ENCODE measurements at regions not wholly inside any gene's neighbourhood (a gene's known extent, or its start where the extent isn't known, plus 50 kb on each side); places are given as distances from the start of the nearest gene placed in this dataset.
"Not testable (repeated sequence)": the region's sequence is repeated elsewhere in the genome, so short reads cannot be mapped to it uniquely, and the experiment has no call there.

DNA sequence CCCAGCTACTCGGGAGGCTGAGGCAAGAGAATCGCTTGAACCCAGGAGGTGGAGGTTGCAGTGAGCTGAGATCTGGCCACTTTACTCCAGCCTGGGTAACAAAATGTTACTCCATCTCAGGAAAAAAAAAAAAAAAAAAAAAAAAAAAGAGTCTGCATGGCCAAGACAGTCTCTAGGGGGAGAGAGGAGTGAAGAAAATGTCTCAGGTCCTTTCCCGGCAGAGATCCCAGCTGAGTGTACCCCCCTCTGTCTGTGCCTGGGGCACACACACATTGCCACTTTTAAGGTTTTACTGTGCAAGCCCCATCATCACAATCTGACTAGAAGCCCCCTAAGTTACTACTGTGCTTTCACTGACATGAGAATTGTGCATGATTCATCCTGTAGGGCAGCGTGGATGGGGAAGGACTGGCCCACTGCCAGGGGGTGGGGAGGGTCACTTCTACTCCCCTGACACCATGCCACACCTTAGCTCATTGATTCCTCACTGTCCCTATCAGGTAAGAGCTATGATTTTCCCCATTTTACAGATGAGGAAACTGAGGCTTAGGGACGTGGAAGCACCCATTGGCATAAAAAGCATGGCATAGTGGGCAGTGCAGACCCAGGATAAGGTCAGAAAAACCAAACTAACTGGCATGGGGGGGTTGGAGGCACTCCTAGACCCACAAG lies 102.3 kb upstream of the LARP1 start:
- no peak for DNase-seq

DNA sequence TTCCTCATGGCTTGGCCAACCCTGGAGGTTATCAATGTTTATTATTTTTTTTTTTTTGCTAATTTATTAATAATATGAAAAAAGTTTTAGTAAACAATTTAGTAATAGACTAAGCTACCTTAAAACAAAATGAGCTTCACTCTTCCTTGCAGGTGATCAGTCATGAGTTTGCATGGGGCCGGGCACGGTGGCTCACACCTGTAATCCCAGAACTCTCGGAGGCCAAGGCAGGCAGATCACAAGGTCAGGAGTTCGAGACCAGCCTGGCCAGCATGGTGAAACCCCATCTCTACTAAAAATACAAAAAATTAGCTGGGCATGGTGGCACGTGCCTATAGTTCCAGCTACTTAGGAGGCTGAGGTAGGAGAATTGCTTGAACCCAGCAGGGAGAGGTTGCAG lies 103.4 kb upstream of the LARP1 start:
- not testable (repeated sequence) for DNase-seq

DNA sequence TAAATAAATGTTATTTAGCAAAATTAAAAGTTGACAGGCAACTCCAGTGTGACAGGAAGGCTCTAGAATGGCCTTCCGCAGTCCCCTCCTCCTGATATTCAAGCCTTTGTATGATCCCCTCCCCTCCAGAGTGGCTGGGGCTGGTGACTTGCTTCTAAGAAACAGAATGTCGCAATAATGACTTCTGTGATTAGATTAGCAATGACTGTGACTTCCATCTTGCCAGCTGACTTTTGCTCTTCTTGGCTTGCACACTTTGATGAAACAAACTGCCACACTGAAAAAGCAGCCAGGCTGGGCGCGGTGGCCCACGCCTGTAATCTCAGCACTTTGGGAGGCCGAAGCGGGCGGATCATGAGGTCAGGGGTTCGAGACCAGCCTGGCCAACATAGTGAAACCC lies 106.5 kb upstream of the LARP1 start:
- no peak for DNase-seq

DNA sequence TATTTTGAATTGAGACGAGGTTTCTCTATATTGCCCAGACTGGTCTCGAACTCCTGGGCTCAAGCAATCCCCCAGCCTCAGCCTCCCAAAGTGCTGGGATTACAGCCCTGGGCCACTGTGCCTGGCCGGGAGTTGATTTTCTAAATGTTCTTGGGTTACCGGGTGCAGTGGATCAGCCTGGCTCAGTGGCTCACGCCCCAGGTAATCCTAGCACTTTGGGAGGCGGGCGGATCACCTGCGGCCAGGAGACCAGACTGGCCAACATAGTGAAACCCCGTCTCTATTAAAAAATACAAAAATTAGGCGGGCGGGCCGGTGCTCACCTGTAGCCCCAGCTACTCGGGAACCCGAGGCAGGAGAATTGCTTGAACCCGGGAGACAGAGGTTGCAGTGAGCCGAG lies 106.9 kb upstream of the LARP1 start:
- DNase-seq, result no peak

DNA sequence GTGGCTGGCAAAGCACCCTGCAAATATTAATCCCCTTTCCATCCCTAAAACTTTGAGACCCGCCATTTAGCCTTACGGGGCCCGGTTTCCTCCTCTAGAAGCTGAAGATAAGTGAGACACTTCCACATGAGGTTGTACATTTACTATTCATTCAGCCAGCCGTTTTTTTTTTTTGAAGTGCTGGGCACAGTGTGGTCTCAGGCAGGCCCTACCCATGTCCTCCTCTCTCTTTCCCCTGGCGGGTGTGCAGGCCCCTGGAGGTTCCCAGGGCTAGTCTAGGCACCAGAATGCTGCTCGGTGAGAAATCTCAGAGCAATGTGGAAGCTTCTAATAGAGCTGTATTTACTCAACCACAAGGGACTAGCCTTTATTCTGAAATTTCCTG lies 107.4 kb upstream of the LARP1 start:
- DNase-seq, result no peak

DNA sequence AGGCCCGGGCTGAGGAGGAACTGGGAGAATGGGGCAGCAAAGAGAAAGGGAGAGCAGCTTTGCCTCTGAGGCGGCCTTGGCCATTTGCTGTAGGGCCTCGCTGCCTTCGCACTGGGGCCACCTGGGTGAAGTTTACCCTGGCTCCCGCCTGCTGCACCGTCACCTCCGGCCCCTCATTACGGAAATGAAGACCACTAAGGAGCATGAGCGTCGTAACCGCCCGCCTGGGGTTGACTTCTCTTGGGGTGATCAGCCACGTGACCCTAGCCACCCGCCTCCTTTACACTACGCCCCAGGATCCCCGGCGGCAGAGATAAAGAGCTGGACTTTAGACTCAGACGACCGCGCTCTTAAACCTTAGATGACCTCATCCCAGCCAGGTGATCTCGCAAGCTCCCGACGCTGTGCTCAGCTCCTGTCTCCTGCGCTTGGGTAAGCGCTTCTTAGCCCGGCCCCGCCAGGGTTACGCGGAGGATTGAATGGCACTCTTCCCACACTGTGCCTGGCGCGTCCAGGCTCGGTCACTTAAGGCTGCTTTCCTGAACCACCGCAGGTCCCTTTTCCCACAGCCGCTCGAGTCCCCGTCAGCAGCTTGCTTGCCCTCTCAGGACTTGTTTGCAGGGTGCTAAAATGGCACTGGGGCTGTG lies 107.9 kb upstream of the LARP1 start:
- peak; percentile 26 for DNase-seq

DNA sequence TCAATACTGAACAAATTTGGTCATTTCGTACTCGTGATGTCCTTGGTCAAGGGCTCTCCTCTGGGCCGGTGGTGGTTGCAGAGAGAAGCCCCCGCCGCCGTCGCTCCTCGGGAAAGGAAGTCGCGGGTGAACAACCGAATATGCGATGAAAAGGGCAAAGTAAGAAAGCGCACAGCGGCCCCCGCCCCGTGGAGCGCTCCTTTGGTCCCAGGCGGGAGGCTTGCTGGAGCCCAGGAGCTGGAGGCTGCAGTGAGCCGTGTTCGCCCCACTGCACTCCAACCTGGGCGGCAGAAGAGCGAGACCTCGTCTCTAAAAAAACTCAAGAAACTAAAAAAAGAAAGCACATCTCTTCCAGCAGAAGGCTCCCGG lies 108.4 kb upstream of the LARP1 start:
- no peak for DNase-seq

DNA sequence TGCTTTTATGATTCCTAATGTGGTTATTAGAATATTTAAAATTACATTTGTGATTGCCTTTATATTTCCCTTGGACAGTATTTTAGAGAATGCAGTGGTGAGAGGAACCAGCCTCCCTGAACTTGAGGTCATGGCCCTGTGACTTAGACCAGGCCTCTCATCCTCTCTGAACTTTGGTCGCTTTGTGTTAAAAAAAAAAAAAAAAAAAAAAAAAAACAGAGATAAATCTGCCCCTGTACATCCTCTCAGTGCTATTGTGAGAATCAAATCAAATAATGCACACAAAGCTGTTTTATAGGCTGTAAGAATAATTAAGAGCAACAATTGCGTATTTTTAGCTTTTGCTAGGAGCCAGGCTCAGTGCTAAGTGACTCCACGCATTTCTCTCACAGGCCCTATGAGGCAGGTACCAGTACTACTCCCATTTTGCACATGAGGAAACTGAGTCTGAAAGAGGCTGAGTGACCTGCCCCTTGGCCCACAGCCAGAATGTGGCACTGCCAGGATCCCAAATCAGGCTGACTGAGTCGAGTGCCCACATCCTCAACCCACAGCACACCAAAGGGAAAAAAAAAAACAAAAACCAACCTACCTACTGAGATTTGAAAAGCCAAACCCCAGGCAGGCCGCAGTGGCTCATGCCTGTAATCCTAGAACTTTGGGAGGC lies 110.3 kb upstream of the LARP1 start:
- DNase-seq, result no peak

DNA sequence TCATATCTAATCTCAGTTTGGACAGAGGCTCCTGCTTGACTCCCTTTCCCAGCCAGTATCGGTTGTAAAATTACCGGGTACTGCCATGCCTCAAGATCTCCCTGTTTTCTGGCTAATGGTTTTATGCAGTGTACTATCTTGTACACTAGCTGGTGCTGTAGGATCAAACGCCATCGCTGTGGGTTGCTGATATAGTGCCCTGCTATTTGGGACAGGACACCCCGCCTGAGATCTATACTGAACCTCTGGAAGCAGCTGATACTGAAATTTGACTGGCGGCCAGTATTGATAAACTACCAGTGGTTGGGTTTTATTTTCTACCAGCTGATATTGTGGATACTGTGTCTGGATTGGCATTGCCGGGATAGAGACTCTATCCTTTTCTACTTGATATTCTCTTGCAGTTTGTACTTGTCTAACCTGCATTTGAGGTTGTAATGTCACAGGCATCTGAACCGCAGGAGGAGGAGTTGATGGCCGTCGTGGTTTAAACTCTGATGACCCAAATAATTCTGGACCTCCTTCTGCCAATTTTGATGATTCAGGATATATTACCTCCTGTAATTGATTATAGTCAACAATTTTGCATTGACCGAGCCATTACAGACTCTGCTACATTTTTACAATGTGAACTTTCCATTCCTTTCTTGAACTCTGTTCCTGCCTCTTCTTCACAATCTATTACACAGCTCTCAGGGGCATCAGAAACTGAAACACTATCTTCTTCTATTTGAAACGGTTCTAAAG lies 112.5 kb upstream of the LARP1 start:
- DNase-seq, result peak; percentile 20

DNA sequence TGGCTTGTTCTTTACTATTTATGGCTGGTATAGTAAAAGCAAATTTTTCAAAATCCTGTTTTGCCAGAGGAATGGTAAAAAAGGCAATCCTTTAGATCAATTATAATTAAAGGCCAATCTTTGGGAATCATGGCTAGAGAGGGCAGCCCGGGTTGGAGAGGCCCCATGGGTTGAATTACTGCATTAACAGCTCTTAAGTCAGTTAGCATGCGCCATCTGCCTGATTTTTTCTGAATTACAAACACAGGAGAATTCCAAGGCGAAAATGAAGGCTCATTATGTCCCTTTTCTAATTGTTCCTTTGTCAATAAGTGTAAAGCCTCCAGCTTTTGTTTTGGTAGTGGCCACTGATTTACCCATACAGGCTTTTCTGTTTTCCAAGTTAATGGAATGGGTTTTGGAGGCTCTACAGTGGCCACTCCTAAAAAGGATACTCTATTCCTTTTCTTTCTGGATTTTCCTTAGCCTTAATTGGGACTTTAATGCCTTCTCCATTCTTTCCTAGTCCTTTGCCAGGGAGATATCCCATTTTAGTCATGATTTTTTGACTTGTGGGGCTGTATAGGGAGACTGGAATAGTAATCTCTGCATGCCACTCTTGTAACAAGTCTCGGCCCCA lies 114.9 kb upstream of the LARP1 start:
- peak; percentile 5 for DNase-seq

DNA sequence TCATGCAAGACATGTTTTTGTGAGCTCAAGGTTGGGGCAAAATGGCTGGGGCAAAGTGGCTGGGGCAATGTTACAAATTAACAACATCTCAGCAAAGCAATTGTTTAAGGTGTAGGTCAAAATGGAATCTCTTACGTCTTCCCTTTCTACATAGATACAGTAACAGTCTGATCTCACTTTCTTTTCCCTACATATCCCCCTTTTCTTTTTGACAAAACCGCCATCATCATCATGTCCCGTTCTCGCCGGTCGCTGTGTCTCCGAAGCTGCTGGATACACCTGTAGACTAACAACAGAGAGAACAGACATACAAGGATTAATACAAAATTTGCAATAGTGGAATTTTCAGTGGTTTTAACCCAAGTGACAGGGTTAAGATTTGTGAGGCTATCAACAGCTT lies 118.4 kb upstream of the LARP1 start:
- DNase-seq, result not testable (repeated sequence)

DNA sequence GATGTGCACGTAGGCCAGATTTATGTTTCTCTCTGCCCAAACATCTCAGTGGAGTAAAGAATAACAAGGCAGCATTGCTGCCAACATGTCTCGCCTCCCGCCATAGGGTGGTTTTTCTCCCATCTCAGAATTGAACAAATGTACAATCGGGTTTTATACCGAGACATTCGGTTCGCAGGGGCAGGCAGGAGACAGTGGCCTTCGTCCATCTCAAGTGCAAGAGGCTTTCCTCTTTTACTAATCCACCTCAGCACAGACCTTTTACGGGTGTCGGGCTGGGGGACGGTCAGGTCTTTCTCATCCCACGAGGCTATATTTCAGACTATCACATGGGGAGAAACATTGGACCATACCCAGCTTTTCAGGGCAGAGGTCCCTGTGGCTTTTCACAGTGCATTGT lies 118.9 kb upstream of the LARP1 start:
- not testable (repeated sequence) for DNase-seq

DNA sequence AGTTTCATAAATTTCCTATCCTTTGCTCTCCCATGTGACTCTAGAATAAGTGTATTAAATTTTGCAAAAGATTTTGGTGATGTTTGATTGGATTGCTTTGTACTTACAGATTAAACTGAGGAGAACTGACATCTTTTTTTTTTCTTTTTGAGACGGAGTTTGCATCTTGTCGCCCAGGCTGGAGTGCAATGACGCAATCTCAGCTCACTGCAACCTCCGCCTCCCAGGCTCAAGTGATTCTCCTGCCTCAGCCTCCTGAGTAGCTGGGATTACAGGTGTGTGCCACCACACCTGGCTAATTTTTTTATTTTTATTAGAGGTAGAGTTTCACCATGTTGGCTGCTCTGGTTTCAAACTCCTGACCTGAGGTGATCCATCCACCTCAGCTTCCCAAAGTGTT lies 121.4 kb upstream of the LARP1 start:
- not testable (repeated sequence) for DNase-seq

DNA sequence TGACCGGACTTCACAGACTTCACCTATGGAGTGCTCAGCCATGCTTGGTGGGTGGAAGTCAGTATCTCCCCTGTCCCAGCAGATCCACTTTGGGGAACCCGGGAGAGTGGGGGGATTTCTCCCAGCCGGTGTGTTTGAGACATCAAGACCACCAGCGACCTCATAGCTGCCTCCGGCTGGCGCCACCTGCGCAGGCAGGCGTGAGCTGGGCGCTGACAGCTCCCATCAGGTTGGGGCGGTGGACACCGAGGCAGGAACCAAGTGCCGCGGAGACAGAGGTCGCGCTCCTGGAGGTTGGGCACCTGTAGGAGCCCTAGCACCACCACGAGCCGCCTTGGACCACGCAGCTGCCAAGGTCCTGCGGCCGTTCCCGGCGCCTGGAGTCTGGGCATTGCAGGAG lies 124.0 kb upstream of the LARP1 start:
- DNase-seq, result no peak

DNA sequence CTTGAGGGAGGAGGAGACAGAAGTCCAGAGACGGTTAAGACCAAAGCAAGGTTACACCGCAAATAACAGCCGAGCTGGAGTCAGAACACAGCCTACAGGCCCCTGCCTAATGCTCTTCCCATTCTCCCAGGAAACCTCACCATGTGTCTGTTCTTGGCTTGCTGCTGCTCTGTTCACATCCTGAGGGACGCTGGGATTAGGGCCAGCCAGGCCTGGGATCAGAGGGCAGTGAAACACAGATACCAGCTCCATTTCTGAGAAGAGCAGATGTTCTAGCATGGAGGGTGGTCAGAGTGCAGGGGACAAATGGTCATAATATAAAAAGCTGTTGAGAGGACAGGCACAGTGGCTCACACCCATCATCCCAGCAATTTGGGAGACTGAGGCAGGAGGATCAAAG lies 124.8 kb upstream of the LARP1 start:
- DNase-seq, result no peak

DNA sequence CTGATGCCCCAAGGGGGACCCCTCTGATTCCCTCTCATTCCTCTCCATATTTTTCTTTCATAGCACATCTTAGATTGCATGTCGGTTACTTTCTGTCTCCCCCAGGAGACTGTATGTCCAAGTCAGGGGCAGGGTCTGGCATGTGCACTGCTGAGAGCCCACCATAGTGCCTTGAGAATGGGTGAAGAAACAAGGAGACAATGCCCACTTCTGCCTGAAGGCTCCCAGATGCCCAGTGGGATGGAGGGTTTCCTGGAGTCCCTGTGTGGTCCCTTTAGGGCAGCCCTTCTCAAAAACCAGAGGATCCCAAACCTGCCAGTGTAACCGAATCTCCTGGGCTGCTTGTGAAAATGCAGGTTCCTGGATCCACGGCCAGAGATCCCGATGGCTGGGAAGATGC lies 126.5 kb upstream of the LARP1 start:
- DNase-seq, result no peak

DNA sequence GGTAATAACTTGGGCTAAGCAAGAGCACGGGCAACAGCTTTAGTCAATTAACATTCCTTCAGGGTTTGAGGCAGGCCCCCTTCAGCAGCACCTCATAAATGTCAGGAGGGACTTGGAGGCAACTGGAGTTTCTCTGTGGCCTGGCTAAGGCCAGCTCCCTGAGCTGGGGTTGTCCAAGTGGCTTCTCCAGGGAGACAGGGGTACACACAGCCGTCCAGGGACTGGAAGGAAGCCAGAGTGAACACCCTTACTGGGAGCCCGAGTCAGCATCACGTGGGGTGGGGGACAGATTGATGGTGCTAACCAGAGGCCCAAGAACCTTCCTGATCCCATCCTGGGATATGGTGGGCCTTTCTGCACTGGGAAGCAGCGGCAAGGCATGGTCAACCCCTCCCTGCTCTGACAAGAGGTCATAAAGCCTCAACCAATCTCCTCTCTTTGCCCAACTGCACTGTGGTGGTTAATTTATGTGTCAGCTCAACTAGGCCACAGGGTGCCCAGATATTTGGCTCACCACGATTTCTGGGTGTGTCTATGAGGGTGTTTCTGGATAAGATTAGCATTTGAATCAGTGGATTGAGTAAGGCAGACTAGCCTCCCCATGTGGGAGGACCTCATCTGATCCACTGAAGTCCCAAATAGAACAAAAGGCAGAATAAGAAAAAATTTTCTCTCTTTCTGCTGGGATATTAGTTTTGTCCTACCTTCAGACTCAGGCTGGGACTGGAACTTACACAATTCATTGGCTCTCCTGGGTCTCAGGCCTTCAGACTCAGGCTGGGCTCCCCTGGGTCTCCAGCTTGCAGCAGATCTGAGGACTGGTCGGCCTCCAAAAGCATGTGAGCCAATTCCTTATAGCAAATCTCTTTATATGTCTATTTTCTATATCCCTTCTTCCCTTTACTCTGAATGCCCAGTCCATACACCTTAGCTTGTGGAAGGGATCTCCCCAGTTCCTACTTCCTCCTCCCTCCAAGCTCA lies 127.2 kb upstream of the LARP1 start:
- DNase-seq, result no peak

DNA sequence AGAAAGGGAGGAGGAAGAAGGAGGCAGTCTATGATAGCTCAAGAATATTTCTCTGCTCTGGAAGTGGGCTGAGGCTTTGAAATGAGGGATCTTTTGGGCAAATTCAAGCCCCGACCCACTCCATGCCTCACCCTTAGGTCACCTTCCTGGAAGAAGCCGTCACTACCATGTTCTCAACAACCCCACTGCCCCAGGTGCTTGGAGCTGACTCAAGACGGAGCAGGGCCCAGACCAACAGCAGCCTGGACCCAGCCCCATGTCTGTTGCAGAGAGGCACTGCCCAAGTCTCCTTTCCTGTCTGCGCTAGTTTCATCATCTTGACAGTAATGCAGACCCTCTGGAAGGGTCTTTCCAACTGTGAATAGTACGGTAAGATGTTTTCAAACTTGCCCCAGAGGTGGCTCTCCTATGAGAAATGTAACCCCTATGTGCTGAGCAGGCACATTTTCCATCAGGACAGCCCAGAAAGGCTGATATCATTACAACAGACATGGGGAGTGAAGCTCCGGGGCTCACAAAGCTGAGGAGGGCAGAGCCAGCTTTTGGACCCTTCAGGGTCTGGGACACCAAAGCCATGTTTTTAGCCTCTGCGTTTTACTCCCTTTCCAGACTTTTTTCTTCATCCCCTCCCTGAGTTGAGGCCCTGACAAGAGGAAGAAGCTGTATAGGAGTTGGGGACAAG lies 128.2 kb upstream of the LARP1 start:
- DNase-seq, result no peak

DNA sequence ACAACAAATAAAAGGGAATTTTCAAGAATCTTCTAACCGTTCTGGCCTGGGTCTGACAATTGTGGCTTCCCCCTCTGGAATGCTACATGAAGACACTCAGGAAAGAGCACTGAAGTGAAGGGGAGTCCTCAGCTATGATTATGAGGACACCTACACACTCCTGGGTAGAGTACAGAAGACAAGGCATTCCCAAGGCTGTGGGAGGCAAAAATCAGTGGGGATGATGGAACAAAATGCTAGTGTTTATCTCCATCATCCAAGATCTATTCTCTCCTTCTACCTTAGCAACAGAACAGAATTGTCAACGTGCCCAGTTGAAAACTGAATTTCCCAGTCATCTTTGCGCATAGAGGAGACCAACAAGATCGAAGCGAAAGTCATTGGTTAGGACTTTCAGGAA lies 130.1 kb upstream of the LARP1 start:
- DNase-seq, result no peak

DNA sequence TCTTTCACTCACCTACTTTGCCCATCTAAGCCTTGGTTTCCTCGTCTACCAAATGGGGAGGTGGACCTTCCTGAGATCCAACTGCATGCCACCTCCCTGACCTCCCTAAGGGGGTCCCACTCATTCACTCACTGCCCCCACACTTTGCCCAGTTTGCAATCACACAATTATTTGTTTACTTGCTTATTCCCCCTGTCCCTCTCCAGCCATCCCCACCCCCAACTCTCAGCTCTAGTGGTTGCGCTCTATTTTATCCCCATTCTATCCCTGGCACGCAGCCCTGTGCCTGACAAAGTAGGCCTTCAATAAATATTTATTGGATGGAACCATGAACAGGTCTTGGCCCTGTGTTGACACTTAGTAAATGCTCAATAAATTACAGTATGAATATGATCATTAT lies 130.8 kb upstream of the LARP1 start:
- no peak for DNase-seq

DNA sequence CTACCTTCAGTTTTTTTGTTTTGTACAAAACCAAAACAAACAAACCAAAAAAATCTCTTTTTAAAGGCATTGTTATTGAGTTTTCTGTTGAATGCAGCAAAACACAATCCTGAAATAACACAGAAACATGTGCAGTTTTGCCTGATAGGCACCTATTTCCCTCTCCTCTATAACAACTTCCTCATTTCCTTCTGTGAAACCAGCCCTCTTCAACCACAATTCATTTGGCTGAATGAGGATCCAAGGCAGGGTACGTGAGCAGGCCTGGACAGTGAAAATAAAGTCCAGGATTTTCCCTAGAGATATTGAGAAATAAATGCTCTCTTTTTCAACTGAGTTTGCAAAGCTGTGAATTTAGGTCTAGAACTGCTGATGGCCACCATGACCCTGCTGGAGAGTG lies 134.8 kb upstream of the LARP1 start:
- no peak for DNase-seq

DNA sequence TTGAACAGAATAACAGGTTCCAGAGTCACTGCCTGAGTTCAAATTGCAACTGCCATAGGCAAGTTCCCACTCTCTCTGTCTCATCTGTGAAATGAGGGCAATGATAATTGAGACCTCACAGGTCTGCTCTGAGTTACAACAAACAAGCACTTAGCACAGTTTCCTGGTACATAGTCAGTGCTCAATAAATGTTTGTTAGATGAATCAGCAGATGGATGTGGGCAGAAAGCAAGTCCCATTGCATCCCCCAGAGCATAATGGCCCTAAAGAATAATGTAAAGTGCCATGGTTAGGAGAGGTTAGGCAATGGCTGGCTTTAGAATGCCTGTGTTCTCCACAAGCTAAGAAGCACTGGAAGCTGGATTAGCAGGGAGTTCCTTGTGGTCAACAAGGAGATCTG lies 136.5 kb upstream of the LARP1 start:
- DNase-seq, result no peak
